ENCODE measurements at regions not wholly inside any gene's neighbourhood (a gene's known extent, or its start where the extent isn't known, plus 50 kb on each side); places are given as distances from the start of the nearest gene placed in this dataset.

DNA sequence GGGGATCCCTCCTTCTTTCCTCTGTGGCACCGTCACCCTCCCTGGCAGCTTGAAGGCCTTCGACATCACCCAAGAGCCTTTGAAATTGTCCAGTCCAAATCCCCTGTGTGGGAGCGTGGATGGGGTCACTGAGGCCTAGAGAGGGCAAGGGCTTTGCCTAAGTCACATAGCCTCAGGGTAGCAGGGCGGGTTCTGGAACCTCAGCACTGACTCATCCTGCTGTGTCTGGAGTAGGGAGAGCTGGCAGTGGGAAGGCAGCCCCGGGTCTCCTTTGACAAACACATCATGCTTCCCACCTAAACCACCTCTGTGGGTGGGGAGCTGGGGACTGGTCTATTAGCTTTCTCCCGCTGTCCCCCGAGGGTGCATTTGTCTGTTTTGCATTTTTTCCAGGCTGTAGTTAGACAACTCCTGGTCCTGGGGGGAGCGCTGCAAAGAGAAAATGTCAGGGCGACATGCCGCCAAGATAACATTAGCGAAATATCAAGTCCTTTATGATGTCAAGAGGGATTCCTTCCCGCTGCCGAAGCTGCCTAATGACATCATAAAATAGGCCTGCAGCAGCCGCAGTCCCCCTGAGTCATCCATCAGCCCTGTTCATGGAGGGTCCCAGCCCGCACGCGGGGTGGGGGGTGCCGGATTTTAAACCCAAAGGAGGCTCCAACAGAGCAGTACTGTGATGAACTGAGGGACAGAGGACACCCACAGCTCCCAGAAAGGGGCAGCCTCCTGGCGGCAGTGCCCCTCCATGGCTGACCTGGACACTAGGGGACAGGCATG is 77.0 kb upstream of the POU3F1 start:
- DNase-seq, result peak; percentile 99

DNA sequence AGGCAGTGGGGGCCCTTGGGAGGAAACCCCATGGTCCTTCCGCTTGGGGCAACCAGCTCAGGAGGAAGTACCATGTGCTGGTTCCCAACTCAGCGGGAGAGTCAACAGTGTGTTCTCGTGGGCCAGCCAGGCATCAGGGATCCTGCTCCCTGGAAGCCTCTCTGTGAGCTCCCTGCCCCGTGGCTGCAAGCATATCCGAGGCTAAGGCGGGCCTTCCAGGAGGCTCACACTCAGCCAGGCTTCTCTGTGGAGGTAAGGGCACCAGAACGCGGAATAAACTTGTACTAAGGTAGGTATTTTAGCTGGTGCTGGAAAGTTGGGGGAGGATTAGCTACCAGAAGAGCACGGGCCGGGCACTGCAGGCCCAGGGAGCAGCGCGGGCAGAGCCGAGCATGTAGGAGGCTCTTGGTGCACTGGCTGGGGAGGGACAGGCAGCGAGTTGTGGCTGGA is 74.7 kb upstream of the POU3F1 start:
- DNase-seq, result peak; percentile 47

DNA sequence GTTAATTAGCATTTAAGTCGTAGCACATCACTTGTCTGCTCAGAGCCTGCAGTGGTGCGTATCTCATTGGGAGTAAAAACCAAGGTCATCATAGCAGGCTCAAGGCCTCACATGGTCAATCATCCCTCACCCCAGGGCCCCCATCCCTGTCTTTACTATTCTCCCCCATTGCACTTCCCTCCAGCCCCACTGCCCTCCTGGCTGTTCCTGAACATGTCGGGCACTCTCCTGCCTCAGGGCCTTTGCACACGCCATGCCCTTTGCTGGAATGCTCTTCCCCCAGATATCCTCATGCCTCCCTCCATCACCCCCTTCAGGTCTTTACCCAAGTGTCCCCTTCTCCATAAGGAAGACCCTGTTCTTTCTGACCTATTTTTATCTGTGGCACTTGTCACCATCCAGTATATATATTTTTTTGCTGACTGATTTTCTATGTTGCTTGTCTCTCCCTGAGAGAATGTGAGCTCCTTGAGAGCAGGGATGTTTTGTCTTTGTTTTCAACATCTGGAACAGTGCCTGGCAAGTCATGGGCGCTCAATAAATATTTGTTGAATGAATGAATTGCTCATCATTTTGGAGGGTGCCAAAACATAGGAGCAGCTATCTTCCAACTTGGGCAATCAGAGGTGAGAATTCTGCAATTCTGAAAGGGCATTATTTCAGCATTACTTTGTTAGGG is 74.1 kb upstream of the POU3F1 start:
- DNase-seq, result no peak

DNA sequence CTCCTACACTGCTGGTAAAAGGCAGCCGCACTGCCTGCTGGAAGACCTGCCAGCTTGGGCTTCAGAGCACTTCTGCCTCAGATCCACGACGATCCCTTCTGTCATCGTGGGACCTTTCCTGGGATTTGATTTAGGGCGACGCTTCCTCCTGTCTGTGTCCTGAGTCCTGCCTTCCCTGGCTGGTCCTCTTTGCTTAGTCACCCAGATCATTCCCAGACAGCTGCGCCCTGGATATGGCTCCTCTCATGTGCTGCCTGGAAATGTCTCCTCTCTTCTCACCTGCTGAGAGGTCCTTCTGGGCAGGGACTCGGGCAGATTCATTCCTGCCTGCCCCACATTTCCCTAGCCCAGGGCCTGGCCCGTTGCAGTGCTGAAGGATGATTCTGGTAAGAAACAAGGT is 72.4 kb upstream of the POU3F1 start:
- peak; percentile 59 for DNase-seq

DNA sequence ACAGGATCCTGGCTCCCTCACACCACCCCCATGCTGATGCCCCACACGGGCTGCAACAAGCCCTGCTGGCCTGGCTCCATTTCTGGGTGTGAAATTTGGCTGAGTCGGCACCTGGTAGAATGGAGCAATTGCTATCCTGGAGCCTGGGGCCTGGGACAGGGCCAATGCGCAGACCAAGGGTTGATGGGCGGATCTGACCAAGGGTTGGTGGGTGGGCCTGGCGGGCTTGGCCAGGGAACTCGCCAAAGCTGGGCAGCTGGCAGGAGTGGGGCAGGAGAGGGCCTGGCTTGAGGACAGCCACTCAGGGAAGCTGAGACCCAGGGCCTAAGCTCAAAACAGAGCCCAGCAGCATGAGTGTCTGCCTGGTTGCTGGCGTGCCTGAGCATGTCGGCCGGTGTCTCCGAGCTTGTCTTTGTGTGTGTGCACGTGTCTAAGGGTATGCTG is 70.9 kb upstream of the POU3F1 start:
- peak; percentile 51 for DNase-seq

DNA sequence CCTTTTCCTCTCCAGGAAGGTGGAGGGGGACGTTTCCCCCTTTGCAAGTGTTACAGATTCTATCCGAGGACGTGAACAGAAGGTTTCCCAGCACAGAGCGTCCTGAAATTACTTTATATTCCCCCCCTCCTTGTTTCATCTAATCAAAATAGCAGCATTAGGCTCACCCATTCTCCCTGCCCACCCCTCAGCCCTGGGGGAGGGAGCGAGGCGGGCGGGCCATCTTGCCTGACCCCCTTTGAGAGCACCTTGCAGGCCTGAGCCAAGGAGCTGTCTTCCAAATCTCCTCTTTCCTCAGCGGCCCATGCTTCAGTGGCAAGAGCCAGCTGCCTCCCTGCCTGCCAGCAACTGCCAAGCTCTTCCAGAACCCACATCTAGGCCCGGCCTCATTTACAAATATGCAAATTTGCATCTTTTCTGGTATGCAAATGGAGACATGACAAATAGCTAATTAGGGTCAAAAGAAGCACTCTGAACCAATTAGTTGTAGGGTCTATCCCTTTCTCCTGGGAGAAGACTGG is 69.1 kb upstream of the POU3F1 start:
- no peak for DNase-seq

DNA sequence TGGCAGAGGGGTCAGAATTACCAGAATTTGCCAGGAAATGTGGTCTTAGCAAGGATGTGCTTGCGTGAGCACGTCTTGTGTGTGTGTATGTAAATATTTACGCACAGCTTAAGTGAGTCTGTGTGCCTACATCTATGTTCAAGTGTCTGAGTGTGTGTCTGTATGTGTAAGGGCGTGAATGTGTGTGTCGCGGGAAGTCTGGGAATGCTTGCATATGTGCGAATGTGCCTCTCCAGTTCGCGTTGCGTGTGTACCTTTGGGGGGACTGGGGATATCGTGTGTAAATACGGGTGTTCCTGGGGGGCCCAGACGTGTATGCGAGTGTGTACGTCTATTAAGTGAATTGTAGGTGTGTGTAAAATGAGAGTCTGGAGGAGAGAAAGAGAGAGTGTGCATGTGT is 68.6 kb upstream of the POU3F1 start:
- no peak for DNase-seq

DNA sequence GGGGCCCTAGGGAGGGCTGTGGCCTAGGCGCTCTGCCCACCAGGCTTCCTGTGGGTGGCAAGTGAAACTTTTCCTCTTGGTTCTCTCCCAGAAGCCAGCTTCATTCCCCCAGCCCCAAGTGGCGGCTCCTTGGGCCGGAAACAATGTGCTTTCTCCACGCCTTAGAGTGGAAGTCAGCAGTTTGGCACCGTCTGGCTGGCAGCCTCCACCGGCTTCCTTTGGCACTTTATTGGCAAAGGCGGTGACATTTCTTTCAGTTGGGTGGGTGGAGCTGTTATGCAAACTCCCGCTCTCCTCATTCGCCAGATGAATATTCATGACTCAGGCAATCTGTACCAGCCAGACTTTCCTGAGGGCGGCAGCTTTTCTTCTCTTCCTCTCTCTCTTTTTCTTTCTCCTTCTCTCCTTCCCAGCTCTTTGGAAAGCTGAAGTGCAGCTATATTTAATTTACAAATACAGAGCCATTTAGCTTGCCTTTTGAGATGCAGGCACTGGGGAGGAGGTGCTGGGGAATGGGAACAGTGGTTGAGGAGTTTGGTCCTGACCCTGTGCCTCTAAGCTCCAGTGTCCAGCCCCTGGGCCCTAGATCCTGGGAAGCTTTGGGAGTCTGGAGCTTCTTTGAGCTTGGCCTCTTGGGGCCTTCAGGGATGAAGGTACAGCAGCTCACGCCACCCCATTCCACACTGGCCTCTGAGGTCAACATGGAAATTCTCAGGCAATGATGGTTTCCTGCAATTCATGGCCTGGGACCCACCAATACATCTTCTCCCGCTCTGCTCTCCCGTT is 67.8 kb upstream of the POU3F1 start:
- no peak for DNase-seq

DNA sequence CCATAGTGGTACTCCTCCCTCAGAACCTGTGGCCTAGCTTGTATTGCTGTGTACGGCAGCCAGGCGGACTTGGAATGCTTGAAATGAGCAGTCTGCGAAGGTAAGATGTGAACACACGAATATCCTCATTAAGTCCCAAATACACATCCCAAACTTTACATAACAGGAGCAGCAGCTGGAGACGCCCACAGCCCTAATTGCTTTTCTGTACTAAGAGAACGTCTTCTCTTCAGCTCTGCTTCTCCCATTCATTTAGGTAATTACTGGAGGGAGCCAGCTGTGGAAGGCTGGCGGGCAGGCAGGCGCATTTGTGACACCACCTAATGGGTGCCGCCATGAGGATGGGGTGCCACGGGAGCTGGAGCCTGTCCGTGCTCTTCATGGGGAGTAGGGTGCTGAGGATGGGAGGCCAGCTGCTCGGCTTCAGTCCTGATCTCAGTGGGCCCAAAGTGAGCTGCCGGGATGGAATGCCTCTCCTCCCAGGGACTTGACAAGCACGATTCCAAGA is 66.6 kb upstream of the POU3F1 start:
- DNase-seq, result peak; percentile 51

DNA sequence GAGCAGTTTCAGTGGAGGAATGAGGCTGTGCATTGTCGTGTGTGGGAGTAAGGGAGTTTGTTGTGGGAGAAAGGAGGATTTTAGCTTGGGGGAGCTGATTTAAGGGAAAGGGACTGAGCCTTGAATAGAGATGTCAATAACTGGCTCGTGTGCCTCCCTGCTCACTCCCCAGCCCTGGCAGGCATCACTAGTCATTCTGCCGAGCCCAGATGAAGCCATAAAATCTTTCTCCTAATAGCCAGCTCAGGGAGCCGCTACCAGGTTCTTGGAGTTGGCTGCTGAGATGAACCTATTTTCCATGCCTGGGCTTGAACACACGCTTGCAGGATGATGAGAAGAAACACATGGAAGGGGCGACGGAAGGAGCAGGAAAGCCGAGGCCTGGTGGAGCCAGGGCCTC is 65.0 kb upstream of the POU3F1 start:
- no peak for DNase-seq

DNA sequence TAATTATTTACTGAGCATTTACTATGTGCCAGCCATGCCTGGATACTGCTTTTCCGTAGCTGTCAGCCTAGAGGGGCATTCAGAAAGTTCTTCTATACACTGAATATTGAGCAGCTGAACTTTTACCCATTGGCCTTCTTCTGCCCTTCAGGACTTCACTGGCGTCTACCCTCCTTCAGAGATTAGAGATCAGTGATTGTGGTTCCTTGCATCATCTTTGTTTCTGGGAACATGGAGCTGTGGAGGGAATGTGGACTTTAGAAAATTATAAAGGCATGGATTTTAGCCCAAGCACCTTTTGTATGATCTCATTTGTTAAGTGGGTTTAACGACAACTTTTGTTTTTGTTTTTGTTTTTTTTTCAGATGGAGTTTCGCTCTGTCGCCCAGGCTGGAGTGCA is 58.7 kb upstream of the POU3F1 start:
- no peak for DNase-seq

DNA sequence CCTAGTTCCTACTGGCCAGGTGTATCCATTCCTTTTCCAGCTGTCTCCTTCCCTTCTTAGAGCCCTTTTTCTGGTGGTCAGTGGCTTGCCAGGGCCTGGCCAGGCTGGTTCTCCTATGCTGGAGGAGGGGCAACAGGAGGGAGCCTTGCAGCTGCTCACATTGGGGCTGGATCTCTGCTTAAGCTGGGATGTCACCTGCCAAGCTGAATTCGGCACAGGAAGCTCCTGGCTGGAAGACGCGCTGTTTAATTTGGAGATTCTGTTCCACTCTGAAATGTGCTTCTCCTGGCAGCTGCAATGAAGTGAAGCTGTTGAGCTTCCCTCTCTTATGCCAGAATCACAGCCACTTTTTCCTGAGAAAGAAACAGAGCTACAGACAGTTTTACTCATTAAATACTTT is 56.0 kb upstream of the POU3F1 start:
- DNase-seq, result no peak

DNA sequence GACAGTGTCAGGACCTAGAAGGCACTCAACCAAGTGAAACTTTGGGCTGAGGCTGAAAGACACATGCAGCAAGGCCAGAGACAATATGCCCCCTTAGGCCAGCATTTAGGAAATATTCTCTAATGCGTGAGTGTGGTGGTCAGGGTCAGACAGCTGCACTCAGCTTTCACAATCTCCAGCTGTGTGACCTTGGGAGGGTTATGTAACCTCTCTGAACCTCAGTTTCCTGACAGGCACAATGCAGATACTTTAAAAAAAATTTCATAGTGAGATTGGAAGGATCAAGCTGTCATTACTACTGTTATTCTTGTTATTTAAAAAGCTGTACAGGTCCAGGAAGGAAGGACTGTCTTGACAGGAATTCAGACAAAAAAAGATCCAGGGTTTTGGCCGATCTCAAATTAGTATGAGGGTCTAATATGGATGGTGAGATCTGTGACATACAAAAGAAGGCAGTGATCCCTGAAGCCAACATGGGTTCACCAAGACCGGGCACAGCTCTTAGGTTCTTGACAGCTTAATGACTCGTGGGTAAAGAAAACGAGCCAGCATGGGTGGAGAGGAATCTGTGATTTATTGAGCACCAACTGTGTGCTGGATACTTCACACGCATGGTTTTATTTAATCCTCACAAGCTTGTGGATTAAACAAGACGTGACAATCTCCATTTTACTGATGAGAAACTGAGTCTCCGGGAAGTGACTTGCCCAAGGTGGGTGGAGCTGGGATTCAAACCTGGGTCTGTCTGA is 54.6 kb upstream of the POU3F1 start:
- no peak for DNase-seq

DNA sequence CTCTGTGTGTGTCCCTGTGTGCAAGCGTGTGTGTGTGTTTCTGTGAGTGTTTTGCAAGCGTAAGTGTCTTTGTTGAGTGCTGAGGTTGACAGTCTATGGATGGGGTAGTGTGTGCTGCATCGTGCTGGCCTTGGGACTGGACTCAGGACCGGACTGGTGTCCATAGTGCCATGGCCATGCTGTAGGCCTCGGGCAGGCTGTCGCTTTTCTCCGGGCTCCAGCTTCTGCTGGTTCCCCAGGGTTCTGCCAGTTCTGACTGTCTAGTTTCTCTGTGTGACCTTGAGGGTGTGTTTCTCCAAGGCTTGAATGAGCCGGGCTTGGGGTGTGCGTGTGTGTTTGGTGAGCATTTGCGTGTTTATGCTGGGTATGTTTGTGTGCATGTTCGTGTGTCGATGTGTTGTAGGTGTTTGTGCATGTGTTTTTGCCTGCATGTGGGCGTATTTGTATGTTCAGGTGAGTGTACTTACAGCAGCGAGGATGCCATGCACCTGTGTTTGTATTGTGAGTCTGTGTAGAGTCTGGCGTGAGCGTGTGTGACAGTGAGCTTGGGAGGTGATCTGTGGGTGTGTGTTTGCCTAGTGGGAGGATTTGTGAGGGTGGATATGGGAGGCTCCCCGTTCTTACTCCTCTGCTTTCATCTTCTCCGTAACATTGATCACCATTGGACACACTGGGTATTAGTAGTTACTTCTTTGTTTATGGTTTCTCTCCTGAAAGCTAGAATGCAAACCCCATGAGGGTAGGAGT is 51.7 kb upstream of the POU3F1 start:
- DNase-seq, result no peak

DNA sequence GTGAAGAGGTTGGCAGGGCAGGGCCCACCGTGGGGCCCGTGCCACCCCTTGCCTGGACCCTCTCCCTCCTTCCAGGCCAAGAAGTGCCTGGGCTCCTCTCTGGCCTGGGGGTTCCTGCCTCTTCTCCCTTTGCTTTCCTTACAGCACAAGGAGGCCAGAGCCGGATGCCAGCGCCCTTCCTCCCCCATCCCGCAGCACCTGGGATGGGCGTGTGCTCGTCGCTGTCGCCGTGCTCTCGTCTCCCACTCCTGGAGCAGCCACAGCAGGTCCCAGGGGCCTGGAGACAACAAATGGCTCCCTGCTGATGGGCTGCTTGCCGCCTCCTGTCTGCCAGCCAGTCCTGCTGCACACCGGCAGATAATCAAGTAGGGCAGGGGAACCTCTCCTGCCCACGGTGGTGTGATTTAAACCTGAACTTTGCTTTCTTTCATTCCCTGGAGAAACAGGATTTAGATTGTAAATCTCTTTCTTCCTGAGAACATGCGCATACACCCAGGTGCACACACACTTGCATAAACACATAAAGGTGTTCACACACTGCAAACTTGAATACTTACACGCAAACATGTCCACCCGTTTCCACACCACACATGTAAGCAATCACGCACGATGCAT is 50.8 kb upstream of the POU3F1 start:
- no peak for DNase-seq
